Loucy (cell line): ENCODE measurements at regions not wholly inside any gene's neighbourhood (a gene's known extent, or its start where the extent isn't known, plus 50 kb on each side); places are given as distances from the start of the nearest gene placed in this dataset.

Experiments
- EZH2phosphoT487 ChIP-seq: fragments of 200-600 bp; IDR thresholded peaks from 2 replicates; pipeline ENCODE4 v1.6.1; 2018; ENCODE audit warnings: antibody characterized with exemption, mild to moderate bottlenecking, moderate library complexity, borderline replicate concordance
- TF ChIP-seq, protein P1 (sequence below): fragments of 200-600 bp; sonication (generic); conservative IDR thresholded peaks from 2 replicates; pipeline ENCODE4 v1.5.1; 2014; ENCODE audit warnings: mild to moderate bottlenecking, antibody characterized with exemption, low read length

DNA sequence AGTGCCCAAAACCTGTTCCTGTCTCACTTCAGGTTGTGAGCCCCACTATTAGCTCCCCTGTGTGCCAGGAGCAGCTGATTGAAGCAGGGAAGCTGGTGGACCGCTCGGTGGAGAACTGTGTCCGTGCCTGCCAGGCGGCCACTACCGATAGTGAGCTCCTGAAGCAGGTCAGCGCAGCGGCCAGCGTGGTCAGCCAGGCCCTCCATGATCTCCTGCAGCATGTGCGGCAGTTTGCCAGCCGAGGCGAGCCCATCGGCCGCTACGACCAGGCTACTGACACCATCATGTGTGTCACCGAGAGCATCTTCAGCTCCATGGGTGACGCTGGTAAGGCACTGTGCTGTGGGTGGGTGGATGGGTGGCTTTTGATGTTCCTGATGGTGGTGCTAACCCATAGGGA is 334.1 kb upstream of the TPM1 start:
- TF ChIP-seq, protein P1, sequence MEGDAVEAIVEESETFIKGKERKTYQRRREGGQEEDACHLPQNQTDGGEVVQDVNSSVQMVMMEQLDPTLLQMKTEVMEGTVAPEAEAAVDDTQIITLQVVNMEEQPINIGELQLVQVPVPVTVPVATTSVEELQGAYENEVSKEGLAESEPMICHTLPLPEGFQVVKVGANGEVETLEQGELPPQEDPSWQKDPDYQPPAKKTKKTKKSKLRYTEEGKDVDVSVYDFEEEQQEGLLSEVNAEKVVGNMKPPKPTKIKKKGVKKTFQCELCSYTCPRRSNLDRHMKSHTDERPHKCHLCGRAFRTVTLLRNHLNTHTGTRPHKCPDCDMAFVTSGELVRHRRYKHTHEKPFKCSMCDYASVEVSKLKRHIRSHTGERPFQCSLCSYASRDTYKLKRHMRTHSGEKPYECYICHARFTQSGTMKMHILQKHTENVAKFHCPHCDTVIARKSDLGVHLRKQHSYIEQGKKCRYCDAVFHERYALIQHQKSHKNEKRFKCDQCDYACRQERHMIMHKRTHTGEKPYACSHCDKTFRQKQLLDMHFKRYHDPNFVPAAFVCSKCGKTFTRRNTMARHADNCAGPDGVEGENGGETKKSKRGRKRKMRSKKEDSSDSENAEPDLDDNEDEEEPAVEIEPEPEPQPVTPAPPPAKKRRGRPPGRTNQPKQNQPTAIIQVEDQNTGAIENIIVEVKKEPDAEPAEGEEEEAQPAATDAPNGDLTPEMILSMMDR = no peak
- no peak for TF ChIP-seq EZH2phosphoT487
